Heart right ventricle (tissue), 16 donors: ENCODE measurements at regions not wholly inside any gene's neighbourhood (a gene's known extent, or its start where the extent isn't known, plus 50 kb on each side); places are given as distances from the start of the nearest gene placed in this dataset.

Source experiments
- ATAC-seq, 8 donors: fragments of 200-7000 bp; cut with Tn5 transposase; one replicate each; pipeline ENCODE4 v1.9.1; 2020; ENCODE audit warnings: mild to moderate bottlenecking in 8 of 8, moderate library complexity in 8 of 8, moderate number of reproducible peaks in 1 of 8
- DNase-seq, 2 donors: peaks; one replicate each; pipeline ENCODE4 v3.0.0-alpha.2; 2020
- H3K27ac ChIP-seq, 10 donors: fragments of 200-600 bp; sonication (generic) in 2 of 10; one replicate each; pipeline versions ENCODE4 v1.5.0 to v1.8.0; 2020 to 2022; ENCODE audit warnings: mild to moderate bottlenecking in 3 of 10
- H3K27me3 ChIP-seq, 7 donors: fragments of 200-600 bp; one replicate each; pipeline ENCODE4 v1.8.0; 2021 to 2022; ENCODE audit warnings: mild to moderate bottlenecking in 2 of 7
- H3K36me3 ChIP-seq, 9 donors: fragments of 200-600 bp; sonication (generic) in 1 of 9; one replicate each; pipeline versions ENCODE4 v1.5.0 to v1.8.0; 2020 to 2022; ENCODE audit warnings: mild to moderate bottlenecking in 2 of 9
- H3K4me1 ChIP-seq, 9 donors: fragments of 200-600 bp; sonication (generic) in 1 of 9; one replicate each; pipeline versions ENCODE4 v1.5.0 to v1.8.0; 2020 to 2022; ENCODE audit warnings: mild to moderate bottlenecking in 4 of 9
- H3K4me3 ChIP-seq, 10 donors: fragments of 200-600 bp; sonication (generic) in 2 of 10; one replicate each; pipeline versions ENCODE4 v1.5.0 to v1.8.0; 2020 to 2022; ENCODE audit warnings: mild to moderate bottlenecking in 7 of 10, moderate library complexity in 2 of 10
- H3K9me3 ChIP-seq, 11 donors: fragments of 200-600 bp in 10 of 11; sonication (generic) in 2 of 11; one replicate each; pipeline versions ENCODE4 v1.5.0 to v1.8.0; 2013 to 2022; ENCODE audit warnings: mild to moderate bottlenecking in 2 of 11, control low read depth in 1 of 11, moderate library complexity in 1 of 11
- WGBS, 2 donors: extraction: QIAGEN DNeasy Blood & Tissue Kit; methylation state at CpG; one replicate each; pipeline ENCODE4 v1.1.7; 2013; ENCODE audit warnings: inconsistent platforms in 1 of 2; 5-methylcytosine and 5-hydroxymethylcytosine counted together
- intact Hi-C, 10 donors: fragments of 100-400 bp; cut with DNase I; formaldehyde crosslinking; loops; one replicate each; pipeline versions ENCODE4 v1.11.1 to v1.14.2; 2022
- TF ChIP-seq, protein P1 (sequence below), 9 donors: fragments of 200-600 bp; sonication (generic) in 2 of 9; IDR thresholded peaks; one replicate each; pipeline versions ENCODE4 v1.5.0 to v1.8.0; 2021 to 2022; ENCODE audit warnings: antibody characterized with exemption in 9 of 9, mild to moderate bottlenecking in 5 of 9, moderate library complexity in 1 of 9
- donor health status: Arrhythmogenic right ventricular cardiomyopathy.
- donor health status: ischemic (EF 13 %, LVEDD 7.1; RV severe dilation, severe dysfunction).
- donor health status: healthy with polysubstance abuse.
- donor health status: DM: no; HTN: yes; CAD: no.
- donor health status: DM: no; HTN: no; CAD: no.
- donor health status: ischemic (EF 25% LVEDD 6.9; RV normal size, moderate dysfunction).
- donor health status: ischemic (EF 25% LVEDD 5.7; RV mildly dilated, moderate dysfunction).
- donor health status: healthy.
- donor health status: DM: yes; HTN: yes; CAD: no.
- donor health status: Ischemic cardiomyopathy.
- donor health status: ischemic (EF 35%, LVEDD 5.7; RV mildly dilated, moderate dysfunction).
- donor health status: nonischemic (EF 11% LVEDD 7.7; RV severe dilation, severe dysfunction).
- donor health status: DM: yes; HTN: yes; CAD: no.
- donor health status: PGD.
- donor health status: ischemic (EF 29% LVEDD 5.4; RV normal size, mild dysfunction).
- donor health status: nonischemic (EF 23%, LVEDD 6.1; RV moderate dilation, normal function).

GRCh38 chr5:123753180-123753936 is 241.4 kb downstream of the CSNK1G3 start:
- H3K4me3 ChIP-seq = no peak overlapping the region
- 75 to 82% methylated on average over 3 of the region's 3 CpGs for WGBS, 2 donors
- H3K4me1 ChIP-seq = peaks cover 0 to 36% (median 29%) of the 10 kb centered on the region in 9 donors
- intact Hi-C loops = loop anchor here in 1 of 10 donors (10.0 kb wide), 1 partner anchor 121 kb away; no protein-coding TSS in a partner anchor
- no peak for ATAC-seq
- H3K9me3 ChIP-seq = peaks cover 0 to 3% (median 0%) of the 10 kb centered on the region in 11 donors
- peak overlapping the region in 1 of 10 donors; percentile 54 for H3K27ac ChIP-seq
- no peaks in the 10 kb centered on the region for H3K27me3 ChIP-seq
- no peak for DNase-seq
- no peaks in the 10 kb centered on the region for H3K36me3 ChIP-seq
- TF ChIP-seq, protein P1, sequence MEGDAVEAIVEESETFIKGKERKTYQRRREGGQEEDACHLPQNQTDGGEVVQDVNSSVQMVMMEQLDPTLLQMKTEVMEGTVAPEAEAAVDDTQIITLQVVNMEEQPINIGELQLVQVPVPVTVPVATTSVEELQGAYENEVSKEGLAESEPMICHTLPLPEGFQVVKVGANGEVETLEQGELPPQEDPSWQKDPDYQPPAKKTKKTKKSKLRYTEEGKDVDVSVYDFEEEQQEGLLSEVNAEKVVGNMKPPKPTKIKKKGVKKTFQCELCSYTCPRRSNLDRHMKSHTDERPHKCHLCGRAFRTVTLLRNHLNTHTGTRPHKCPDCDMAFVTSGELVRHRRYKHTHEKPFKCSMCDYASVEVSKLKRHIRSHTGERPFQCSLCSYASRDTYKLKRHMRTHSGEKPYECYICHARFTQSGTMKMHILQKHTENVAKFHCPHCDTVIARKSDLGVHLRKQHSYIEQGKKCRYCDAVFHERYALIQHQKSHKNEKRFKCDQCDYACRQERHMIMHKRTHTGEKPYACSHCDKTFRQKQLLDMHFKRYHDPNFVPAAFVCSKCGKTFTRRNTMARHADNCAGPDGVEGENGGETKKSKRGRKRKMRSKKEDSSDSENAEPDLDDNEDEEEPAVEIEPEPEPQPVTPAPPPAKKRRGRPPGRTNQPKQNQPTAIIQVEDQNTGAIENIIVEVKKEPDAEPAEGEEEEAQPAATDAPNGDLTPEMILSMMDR (IDR thresholded peaks at IDR 0.05) = no peak

DNA sequence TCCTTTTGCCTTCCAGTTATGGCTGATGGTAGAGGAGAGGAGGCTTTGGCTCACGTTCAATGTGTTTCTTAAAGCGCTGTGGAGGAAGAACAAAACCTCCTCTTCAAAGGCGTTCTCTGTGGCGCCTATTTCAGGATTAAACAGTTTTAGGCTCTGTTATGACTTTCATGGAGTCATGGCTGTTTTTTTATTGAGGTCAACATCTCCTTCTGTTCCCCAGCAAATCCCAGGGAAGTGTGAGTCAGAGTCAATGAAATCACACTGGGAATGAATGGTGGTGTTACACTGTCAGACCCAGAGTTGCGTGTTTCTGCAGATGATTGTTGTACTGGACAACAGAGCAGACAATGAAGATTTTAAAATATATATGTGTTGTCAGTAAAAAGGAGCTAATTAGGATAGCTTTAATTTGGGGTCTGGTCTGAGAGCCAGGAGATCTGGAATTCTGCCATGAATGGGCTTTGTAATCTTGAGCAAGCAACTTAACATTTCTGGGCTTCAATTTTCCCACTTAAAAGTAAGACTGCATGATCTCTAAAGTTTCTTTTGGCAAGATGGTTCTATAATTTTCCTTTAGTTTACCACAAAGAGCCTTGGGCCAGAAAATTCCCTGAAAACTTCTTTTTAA is 240.7 kb downstream of the CSNK1G3 start:
- Histone ChIP-seq H3K4me1 (peaks cover 0 to 36% (median 29%) of the 10 kb centered on the region in 9 donors), H3K27me3 (no peaks in the 10 kb centered on the region), H3K9me3 (no peaks in the 10 kb centered on the region), H3K4me3 (no peak overlapping the region), H3K36me3 (no peaks in the 10 kb centered on the region), H3K27ac (peak overlapping the region in 6 of 10 donors; percentile 16 to 64 (median 48))
- ATAC-seq (peak in 7 of 8 donors; percentile 43 to 90 (median 73)), DNase-seq (peak in 1 of 2 donors; percentile 11)
- intact Hi-C loops = loop anchor here in 1 of 10 donors (10.0 kb wide), 1 partner anchor 122 kb away; no protein-coding TSS in a partner anchor
- TF ChIP-seq, protein P1 (IDR thresholded peaks at IDR 0.05) = no peak
- WGBS, 2 donors = 74 to 78% methylated on average over 5 of the region's 5 CpGs

DNA sequence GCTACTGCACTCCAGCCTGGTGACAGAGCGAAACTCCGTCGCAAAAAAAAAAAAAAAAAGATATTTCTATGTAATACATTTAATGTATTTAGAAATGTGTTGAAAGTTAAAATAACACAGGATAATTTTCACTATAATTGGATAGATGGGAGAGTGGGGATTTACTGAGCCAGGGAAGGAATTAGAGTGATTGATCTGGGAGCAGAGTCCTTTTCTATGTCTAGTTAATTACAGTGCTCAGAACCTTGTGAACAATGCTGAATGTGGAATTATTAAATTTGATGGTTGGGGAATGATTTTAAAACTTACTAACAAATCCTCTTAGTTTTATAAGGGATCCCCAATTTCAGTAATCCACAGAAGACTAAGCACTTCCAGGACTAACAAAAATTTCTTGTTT is 239.7 kb downstream of the CSNK1G3 start:
- 98 to 100% methylated on average over 3 of the region's 3 CpGs for WGBS, 2 donors
- no peak for DNase-seq
- Histone ChIP-seq H3K27me3 (no peaks in the 10 kb centered on the region), H3K4me3 (no peak overlapping the region), H3K27ac (peak overlapping the region in 2 of 10 donors; percentile 42 to 54), H3K4me1 (peaks cover 0 to 34% (median 25%) of the 10 kb centered on the region in 9 donors), H3K36me3 (no peaks in the 10 kb centered on the region), H3K9me3 (no peaks in the 10 kb centered on the region)
- intact Hi-C loops = loop anchor here in 1 of 10 donors (10.0 kb wide), 1 partner anchor 123 kb away; no protein-coding TSS in a partner anchor
- TF ChIP-seq, protein P1 (IDR thresholded peaks at IDR 0.05) = no peak
- ATAC-seq = no peak

DNA sequence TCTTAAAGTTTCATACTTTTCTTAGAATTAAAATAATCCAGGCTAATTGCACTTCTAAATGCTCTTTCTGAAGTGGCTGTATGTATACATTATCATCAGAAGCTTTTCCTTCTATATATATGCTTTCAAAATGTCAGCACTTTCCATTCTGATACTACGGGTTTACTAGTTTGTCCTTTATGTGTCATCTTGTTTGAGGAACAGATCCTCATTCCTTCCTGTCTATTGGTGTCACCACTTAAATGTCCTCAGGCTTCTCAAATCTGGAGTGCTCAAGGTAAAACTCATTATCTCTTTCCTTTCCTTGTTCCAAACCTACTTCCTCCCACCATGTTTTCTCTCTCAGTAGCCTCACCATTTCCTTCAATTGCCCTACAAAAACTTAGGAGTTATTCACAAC is 236.3 kb downstream of the CSNK1G3 start:
- intact Hi-C loops = no loop called here
- no peaks in the 10 kb centered on the region for H3K9me3 ChIP-seq
- no peaks in the 10 kb centered on the region for H3K27me3 ChIP-seq
- WGBS, 2 donors = 94 to 100% methylated on average over 1 of the region's 1 CpG
- DNase-seq = no peak
- no peak overlapping the region for H3K27ac ChIP-seq
- peaks cover 0 to 4% (median 0%) of the 10 kb centered on the region in 9 donors for H3K4me1 ChIP-seq
- H3K4me3 ChIP-seq = no peak overlapping the region
- ATAC-seq = no peak
- no peaks in the 10 kb centered on the region for H3K36me3 ChIP-seq
- TF ChIP-seq, protein P1 (IDR thresholded peaks at IDR 0.05) = no peak
